Type B pancreatic cell (in vitro differentiated cells): ENCODE measurements at regions not wholly inside any gene's neighbourhood (a gene's known extent, or its start where the extent isn't known, plus 50 kb on each side); places are given as distances from the start of the nearest gene placed in this dataset.

Experiments
- DNase-seq: peaks from one replicate; pipeline ENCODE4 v3.0.0; 2021; ENCODE audit warnings: mixed read lengths; ENCODE audit not compliant: unreplicated experiment; ENCODE audit errors: extremely low spot score
- H3K27ac Mint-ChIP-seq: 2 replicates; pipeline ENCODE4 v1.8.0; 2021; ENCODE audit warnings: mild to moderate bottlenecking, mixed read lengths
- H3K27me3 Mint-ChIP-seq: 2 replicates; pipeline ENCODE4 v1.8.0; 2021; ENCODE audit warnings: mixed read lengths
- H3K36me3 Mint-ChIP-seq: 2 replicates; pipeline ENCODE4 v1.8.0; 2021; ENCODE audit warnings: mixed read lengths
- H3K4me1 Mint-ChIP-seq: one replicate; pipeline ENCODE4 v1.8.0; 2021; ENCODE audit warnings: mixed read lengths; ENCODE audit not compliant: unreplicated experiment
- H3K4me3 Mint-ChIP-seq: 2 replicates; pipeline ENCODE4 v1.8.0; 2021; ENCODE audit warnings: mild to moderate bottlenecking, mixed read lengths
- H3K9me3 Mint-ChIP-seq: 2 replicates; pipeline ENCODE4 v1.8.0; 2021; ENCODE audit warnings: mixed read lengths
- TF ChIP-seq, protein P1 (sequence below): fragments of 200-600 bp; sonication (generic); conservative IDR thresholded peaks from 2 replicates; pipeline ENCODE4 v1.5.0; 2021; ENCODE audit warnings: antibody characterized with exemption, mild to moderate bottlenecking

DNA sequence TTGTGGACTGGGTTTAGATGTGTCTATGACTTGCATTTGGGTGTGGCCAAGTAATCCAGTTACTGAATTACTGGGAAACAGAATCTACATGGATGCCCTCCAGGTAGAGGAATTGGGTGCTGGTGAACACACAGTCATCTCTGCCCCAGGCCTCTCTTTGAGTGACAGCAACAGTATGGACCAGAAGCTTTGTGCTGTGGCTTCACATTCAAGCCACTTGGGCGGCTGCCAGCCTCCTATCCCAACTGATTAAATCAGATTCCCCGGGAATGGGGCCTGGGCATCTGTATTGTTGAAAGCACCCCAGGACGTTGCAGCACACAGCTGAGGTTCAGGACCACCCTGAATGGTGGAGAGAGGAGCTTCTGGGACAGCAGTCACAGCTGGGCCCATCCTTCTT lies 144.6 kb downstream of the DHX35 start:
- Mint-ChIP-seq H3K27me3 (peaks cover 49% of the 10 kb centered on the region), H3K4me3 (no peak overlapping the region)
- TF ChIP-seq, protein P1, sequence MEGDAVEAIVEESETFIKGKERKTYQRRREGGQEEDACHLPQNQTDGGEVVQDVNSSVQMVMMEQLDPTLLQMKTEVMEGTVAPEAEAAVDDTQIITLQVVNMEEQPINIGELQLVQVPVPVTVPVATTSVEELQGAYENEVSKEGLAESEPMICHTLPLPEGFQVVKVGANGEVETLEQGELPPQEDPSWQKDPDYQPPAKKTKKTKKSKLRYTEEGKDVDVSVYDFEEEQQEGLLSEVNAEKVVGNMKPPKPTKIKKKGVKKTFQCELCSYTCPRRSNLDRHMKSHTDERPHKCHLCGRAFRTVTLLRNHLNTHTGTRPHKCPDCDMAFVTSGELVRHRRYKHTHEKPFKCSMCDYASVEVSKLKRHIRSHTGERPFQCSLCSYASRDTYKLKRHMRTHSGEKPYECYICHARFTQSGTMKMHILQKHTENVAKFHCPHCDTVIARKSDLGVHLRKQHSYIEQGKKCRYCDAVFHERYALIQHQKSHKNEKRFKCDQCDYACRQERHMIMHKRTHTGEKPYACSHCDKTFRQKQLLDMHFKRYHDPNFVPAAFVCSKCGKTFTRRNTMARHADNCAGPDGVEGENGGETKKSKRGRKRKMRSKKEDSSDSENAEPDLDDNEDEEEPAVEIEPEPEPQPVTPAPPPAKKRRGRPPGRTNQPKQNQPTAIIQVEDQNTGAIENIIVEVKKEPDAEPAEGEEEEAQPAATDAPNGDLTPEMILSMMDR = no peak

DNA sequence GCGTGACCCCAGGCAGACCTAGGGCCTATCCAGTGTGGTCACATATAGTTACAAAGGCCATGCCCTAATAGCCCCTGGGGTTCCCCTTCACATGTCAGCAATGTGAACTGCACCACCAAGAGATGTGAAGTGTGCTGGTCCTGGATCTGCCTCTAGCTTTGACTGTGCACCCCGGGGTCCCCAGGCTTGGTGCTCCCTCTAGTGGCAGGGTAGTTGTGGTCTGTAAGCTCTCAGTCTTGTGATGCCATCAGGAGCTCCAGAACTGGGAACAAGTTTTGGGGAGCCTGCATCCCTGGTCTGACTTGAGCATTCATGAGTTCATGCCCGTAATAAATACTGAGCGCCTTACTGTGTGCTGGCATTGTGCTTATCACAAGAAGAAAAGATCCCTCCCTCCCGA lies 143.4 kb downstream of the DHX35 start:
- no peak overlapping the region for H3K4me3 Mint-ChIP-seq
- H3K27me3 Mint-ChIP-seq = peaks cover 47% of the 10 kb centered on the region
- H3K9me3 Mint-ChIP-seq = peaks cover 5% of the 10 kb centered on the region
- no peaks in the 10 kb centered on the region for H3K4me1 Mint-ChIP-seq
- H3K27ac Mint-ChIP-seq = no peak overlapping the region
- TF ChIP-seq, protein P1 = no peak
- no peaks in the 10 kb centered on the region for H3K36me3 Mint-ChIP-seq
- no peak for DNase-seq

More for the DNA sequence above, 144.6 kb downstream of the DHX35 start:
- DNase-seq = no peak
- Mint-ChIP-seq H3K36me3 (no peaks in the 10 kb centered on the region), H3K4me1 (peaks cover 8% of the 10 kb centered on the region), H3K27ac (no peak overlapping the region), H3K9me3 (peaks cover 5% of the 10 kb centered on the region)

DNA sequence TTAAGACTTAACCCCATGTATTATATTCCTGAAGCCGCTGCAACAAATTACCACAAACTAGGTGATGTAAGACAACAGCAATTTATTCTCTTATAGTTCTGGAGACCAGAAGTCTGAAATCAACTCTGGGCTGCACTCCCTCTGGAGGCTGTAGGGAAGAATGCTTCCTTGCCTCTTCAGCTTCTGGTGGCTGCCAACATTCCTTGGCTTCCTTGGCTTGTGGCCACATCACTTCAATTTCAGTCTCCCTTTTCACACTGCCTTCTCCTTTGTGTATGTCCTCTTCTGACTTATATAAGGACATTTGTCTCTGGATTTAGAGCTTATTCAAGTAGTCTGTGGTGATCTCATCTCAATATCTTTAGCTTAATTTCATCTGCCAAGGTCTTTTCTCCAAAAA lies 141.6 kb downstream of the DHX35 start:
- Mint-ChIP-seq H3K4me3 (no peak overlapping the region), H3K27me3 (peaks cover 44% of the 10 kb centered on the region), H3K9me3 (peaks cover 5% of the 10 kb centered on the region), H3K4me1 (no peaks in the 10 kb centered on the region), H3K36me3 (no peaks in the 10 kb centered on the region), H3K27ac (no peak overlapping the region)
- no peak for DNase-seq
- TF ChIP-seq, protein P1 = no peak

DNA sequence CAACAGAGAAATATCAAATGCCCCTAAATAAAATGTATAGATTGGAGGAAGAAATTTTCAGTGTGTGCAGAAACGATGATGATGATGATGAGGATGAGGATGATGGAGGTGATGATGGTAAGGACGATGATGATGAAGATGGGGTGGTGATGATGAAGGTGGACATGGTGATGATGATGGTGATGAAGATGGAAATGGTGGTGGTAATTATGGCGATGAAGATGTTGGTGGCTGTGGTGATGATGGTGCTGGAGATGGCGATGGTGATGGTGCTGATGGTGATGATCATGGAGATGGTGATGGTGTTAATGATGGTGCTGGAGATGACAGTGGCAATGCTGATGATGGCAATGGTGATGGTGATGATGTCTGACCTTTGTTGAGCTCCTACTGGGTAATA lies 141.2 kb downstream of the DHX35 start:
- H3K27me3 Mint-ChIP-seq = peaks cover 47% of the 10 kb centered on the region
- no peaks in the 10 kb centered on the region for H3K36me3 Mint-ChIP-seq
- DNase-seq = no peak
- peaks cover 5% of the 10 kb centered on the region for H3K9me3 Mint-ChIP-seq
- no peak overlapping the region for H3K27ac Mint-ChIP-seq
- TF ChIP-seq, protein P1 = no peak
- H3K4me3 Mint-ChIP-seq = no peak overlapping the region
- no peaks in the 10 kb centered on the region for H3K4me1 Mint-ChIP-seq

DNA sequence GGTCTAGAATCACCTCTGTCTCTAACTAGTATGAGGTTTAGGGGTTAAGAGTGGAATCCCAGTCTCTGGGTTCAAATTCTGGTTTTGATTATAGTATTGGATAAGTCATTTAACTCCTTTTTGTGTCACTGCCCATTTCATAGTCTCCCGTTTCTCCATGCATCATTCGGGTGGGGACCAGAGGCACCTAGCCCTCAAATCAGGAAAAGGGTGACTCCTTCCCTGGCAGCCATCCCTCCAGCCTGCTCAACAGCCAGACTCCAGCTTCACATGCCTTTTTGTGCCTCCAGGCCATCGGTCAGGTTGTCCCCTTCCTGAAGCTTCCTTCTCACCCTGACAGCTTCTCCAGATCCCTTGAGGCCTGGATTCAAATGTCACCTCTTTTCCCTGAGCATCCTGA lies 139.8 kb downstream of the DHX35 start:
- H3K4me3 Mint-ChIP-seq = no peak overlapping the region

More for the DNA sequence above, 139.8 kb downstream of the DHX35 start:
- Mint-ChIP-seq H3K36me3 (no peaks in the 10 kb centered on the region), H3K27me3 (peaks cover 38% of the 10 kb centered on the region), H3K27ac (no peak overlapping the region), H3K9me3 (peaks cover 5% of the 10 kb centered on the region), H3K4me1 (no peaks in the 10 kb centered on the region)
- DNase-seq = no peak
- TF ChIP-seq, protein P1 = no peak
